NCI-H460 (cell line): ENCODE measurements at regions not wholly inside any gene's neighbourhood (a gene's known extent, or its start where the extent isn't known, plus 50 kb on each side); places are given as distances from the start of the nearest gene placed in this dataset.

Experiments used
- DNase-seq: peaks from one replicate; pipeline ENCODE4 v3.0.0-alpha.2; 2016; ENCODE audit warnings: low read depth; ENCODE audit errors: extremely low read depth

GRCh38 chr14:98945611-98946570 lies 326.1 kb downstream of the BCL11B start:
- DNase-seq = no peak

GRCh38 chr14:98946940-98947339 lies 325.1 kb downstream of the BCL11B start:
- DNase-seq = no peak

- DNase-seq = no peak
These were observed 323.9 kb downstream of the BCL11B start for GRCh38 chr14:98947911-98948595.

- DNase-seq = no peak
These were observed 322.9 kb downstream of the BCL11B start for GRCh38 chr14:98949051-98949450.

GRCh38 chr14:98949481-98950135 lies 322.4 kb downstream of the BCL11B start:
- no peak for DNase-seq

- no peak for DNase-seq
These were observed 321.6 kb downstream of the BCL11B start for GRCh38 chr14:98950353-98950895.

GRCh38 chr14:98951031-98951430 lies 321.0 kb downstream of the BCL11B start:
- no peak for DNase-seq

- no peak for DNase-seq
These were observed 320.4 kb downstream of the BCL11B start for GRCh38 chr14:98951521-98952152.

- DNase-seq = no peak
These were observed 319.2 kb downstream of the BCL11B start for GRCh38 chr14:98952593-98953350.

- no peak for DNase-seq
These were observed 318.2 kb downstream of the BCL11B start for GRCh38 chr14:98953551-98954348.

- DNase-seq = no peak
These were observed 317.5 kb downstream of the BCL11B start for GRCh38 chr14:98954349-98955000.

- DNase-seq = no peak
These were observed 316.8 kb downstream of the BCL11B start for GRCh38 chr14:98955036-98955740.

GRCh38 chr14:98955741-98956070 lies 316.3 kb downstream of the BCL11B start:
- DNase-seq = no peak

GRCh38 chr14:98956181-98956580 lies 315.8 kb downstream of the BCL11B start:
- DNase-seq = no peak

GRCh38 chr14:98956661-98957060 lies 315.3 kb downstream of the BCL11B start:
- no peak for DNase-seq

GRCh38 chr14:98957211-98958047 lies 314.6 kb downstream of the BCL11B start:
- no peak for DNase-seq

- DNase-seq = no peak
These were observed 313.9 kb downstream of the BCL11B start for GRCh38 chr14:98958048-98958631.
